Activated CD8-positive, alpha-beta memory T cell treated with anti-CD3 and anti-CD28 coated beads, Interleukin-2, amount 50 U/mL, for 48 hours (primary cell): ENCODE measurements at regions not wholly inside any gene's neighbourhood (a gene's known extent, or its start where the extent isn't known, plus 50 kb on each side); places are given as distances from the start of the nearest gene placed in this dataset.

Experiments used
- DNase-seq: peaks from one replicate; pipeline ENCODE4 v3.0.0-alpha.2; 2020

GRCh38 chr21:35792569-35793305 is 267.6 kb downstream of the SETD4 start:
- DNase-seq, result no peak

- no peak for DNase-seq
These were observed 268.6 kb downstream of the SETD4 start for GRCh38 chr21:35791541-35792325.

DNA sequence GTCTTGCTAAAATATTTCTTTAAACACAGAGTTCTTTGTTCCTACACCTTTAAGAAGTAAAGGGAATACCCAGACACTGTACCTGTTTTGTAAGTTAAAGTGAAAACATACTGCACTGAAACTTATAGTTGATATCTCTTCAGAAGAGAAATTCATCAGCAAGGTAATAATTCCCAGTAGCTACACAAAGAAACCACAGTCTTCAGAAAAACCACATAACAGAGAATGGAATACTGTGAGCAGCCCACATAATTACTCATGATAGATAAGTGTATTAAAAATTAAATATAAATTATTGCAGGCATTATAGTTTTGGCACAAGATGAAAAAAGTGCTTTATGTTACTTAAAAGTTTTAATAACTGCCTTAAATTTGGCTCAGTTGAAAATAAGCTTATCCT is 276.6 kb downstream of the SETD4 start:
- DNase-seq, result no peak

DNA sequence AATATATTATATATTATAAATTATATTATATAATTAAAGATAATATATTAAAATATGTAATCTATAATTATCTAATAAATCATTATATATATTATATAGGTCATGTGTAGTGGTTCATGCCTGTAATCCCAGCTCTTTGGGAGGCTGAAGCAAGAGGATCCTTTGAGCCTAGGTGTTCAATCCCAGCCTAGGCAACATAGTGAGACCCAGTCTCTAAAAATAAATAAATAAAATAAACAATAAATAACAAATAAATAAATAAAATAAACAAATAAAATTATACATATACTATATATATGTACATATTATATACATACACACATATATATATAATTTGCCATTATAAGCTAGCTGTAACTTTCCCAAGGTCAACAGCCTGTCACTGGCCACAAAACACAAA is 277.7 kb downstream of the SETD4 start:
- DNase-seq, result no peak

DNA sequence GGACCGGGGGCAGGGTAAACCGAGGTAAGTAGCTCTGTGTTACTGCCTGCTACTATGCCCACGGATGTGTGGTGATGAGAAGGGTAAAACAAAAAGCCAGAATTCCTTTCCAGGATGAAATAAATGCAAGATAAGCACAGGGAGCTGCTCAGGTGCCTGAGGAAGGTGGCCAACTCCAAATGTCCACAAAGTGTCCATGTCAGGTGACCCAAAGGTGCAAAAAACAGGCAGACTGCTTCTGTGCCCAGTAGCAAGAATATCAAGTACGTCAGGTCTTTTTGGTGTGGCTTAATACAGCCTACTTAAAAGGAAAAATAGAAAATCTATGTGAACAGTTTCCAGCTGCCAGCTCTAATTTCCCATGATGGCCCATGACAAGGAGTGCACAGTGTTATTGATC is 279.3 kb downstream of the SETD4 start:
- DNase-seq, result no peak

DNA sequence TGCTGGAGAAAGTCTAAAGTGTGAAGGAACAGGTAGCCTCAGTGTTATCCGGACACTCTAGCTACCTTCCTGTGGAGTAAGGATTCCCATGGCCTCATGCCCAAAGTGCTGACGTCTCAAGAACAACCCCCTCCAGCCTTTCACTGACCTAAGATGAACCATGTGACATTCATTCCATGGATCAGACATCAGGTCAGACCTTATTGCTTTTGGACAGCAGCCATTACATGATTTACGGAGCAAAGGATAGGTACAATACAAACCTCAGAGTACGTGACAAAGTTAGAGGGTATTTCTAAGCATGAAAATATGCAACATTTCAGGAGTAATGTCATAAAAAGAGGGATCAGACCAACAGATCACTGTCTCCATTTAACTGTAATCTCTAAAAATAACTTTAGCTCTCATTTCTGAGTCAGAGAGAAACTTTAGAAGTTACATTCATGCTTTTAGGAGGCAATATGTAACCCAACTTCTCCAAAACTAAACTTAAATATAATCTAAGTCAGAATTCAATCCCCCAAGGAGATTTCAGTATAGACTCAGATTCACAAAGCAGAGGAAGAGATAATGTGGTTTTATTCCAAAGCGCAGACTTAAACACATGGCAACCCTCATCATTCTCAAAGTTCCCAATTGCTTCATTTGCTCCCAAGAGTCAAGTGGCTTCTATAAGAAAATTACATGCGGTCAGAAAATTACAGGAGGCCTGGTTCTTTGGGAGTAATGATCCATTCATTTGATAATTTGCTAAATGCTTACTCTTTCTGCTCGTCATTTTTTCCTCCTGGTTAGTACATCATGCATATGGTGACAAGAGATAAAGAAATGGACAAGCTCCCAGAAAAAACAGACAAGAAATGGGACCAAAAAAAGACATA is 280.4 kb downstream of the SETD4 start:
- no peak for DNase-seq

DNA sequence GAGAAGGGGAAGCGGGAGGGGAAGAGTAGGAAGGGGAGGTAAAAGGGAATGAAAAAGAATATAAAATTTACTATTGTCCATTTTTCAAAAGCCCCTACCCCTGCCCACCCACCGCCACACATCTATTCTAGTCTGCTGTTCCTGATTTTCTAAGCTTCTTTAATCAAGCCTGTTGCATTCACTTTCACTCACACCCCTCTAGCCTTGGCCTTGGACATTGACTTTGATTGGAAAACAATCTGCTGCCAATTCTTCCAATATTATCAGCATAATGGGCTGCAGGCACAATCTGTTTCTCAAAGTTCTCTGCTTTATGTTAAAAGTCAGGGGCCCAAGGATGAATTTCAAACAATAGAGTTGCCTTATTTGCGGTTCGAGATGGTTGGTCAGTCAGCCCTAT is 281.2 kb downstream of the SETD4 start:
- DNase-seq, result no peak

- no peak for DNase-seq
These were observed 283.2 kb downstream of the SETD4 start for GRCh38 chr21:35777081-35777480.

GRCh38 chr21:35775778-35776544 is 284.4 kb downstream of the SETD4 start:
- DNase-seq, result no peak

- no peak for DNase-seq
These were observed 290.0 kb downstream of the SETD4 start for GRCh38 chr21:35770101-35770945.

DNA sequence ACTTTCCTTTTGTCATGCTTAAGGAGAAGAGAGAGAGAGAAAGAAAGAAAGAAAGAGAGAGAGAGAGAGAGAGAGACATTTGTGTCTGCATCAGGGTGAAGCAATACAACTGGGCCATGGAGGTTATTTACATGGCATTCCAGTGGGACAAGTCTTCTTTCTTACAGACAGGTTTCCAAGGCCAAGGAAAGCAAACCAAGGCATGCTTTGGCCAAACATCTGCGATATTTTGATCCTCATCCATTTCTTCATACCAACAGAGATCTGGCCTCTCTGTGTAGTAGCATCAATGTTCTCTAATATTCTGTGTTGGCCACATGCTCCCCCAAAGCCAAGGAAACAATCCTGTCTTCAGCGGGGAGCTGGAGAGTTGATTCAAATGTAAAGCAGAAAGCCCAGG is 292.1 kb downstream of the SETD4 start:
- DNase-seq, result no peak

GRCh38 chr21:35764586-35764985 is 295.7 kb downstream of the SETD4 start:
- DNase-seq, result no peak

- no peak for DNase-seq
These were observed 296.2 kb downstream of the SETD4 start for GRCh38 chr21:35764077-35764476.

DNA sequence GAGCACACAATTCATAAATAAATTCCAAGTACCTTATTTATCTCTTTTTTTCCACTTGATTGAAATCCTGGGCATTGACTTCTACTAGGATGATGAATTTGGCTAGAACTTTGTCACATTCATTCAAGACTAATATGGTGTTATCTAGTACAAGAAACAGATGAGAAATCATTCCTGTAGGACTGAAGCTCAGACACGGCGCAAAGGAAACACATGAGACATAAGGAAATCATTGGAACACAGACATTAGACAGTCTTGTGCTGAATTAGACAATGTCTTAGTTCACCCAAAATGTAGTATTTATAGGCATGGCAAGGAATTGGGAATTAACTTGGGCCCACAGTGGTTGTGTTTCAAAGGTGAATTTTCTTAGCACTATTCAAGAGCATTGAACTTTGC is 305.7 kb downstream of the SETD4 start:
- no peak for DNase-seq

DNA sequence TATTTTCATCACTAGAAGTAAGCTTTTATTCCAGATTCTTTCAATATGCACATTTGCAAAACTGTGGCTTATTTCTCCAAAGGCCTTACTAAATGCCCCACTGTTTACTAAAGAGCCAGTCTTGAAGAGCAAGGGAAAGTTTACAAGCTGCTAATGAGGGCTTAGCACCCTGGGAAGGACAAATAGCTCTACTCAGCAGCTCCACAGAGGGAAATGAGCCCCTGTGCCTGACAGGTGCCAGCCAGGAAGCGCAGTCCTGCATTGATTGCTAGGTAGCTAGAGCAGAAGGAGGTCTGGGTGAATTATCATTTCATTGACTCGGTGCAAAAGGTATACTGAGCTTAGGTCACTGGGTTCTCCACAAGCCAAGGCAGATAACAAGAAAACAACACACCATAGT is 307.0 kb downstream of the SETD4 start:
- no peak for DNase-seq

DNA sequence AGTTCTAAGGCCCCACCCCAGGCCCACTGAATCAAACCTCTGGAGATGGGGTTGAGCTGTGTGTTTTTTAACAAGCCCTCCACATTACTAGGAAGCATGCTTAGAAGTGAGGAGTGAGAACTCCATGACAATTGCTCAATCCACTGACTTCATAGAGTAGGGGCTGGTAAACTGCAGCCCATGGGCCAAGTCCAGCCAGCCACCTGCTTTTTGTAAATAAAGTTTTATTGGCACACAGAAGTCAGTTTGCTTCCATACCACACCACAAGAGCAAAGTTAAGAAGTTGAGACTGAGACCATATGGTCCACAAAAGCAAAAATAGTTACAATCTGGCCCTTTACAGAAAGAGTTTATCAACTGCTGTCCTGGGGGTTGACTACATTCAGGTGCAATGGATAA is 309.2 kb downstream of the SETD4 start:
- no peak for DNase-seq

DNA sequence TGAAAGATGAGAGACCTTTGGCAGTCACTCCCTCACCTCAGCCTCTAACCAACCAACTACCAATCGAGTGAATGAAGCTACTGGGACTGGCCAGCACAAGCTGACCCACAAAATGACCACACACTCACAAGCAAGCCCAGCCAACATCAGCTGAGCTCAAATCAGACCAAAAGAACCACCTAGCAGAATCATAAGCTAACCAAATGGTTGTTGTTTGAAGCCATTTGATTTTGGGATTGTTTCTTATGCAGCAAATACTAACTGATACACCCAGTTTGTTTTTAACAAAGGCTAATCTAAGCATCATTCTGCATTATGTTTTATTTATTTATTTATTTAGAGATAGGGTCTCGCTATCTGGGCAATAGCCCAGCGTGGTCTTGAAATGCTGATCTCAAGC is 310.4 kb downstream of the SETD4 start:
- no peak for DNase-seq

GRCh38 chr21:35748678-35749314 is 311.5 kb downstream of the SETD4 start:
- no peak for DNase-seq

- no peak for DNase-seq
These were observed 316.8 kb downstream of the SETD4 start for GRCh38 chr21:35743571-35743970.

DNA sequence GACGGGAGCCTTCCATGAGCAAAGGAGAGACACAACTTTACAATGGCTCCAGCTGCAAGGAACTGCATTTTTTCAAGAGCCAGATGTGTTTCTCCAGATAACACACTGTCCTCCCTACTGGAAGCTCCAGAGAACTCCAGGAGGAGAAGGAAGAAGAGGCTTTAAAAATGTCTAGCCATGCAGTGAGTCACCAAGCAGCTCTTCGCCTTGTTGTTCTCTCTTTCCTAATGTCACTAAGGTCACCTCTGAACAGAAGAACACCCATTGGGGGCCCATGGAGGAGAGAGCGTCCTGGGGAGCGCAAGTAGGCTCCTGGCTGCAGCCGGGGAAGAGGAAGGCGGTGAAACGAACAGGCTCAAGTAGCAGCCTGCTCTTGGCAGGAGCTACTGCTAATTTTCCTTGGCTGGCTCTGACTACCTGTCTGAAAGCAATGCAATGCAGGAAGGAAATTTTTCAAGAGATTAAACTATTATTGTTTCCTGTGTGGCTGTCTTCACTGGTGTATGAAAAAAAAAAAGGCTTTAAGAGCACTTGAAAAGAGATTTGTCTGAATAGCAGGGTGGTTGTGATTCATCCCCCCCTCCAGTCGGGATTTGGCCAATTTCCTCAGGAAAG is 321.9 kb downstream of the SETD4 start:
- DNase-seq, result no peak

GRCh38 chr21:35737899-35738346 is 322.4 kb downstream of the SETD4 start:
- no peak for DNase-seq
